ENCODE measurements at regions not wholly inside any gene's neighbourhood (a gene's known extent, or its start where the extent isn't known, plus 50 kb on each side); places are given as distances from the start of the nearest gene placed in this dataset.

DNA sequence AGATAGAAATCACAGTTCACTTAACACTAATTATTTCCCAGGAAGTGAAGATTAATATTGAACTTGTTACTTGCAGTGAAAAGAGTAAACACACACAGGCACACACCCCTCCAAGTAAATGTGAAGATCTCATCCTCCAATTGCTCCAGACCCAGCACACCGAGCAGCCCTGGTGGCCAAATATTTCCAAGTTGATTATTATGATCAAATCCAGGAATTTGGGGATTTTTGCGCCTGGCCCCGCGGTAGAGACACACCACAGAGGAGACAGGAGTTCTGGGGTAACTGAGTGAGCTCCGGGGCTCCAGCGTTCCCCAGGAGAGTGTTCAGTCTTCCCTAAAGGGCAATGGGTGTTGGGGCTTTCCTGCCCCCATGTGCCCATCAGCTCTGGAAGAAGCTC, 431.5 kb downstream of the BCL11B start:
- TF ChIP-seq POLR2AphosphoS5 (IDR thresholded peaks at IDR 0.05) (no peak), POLR2A (IDR thresholded peaks at IDR 0.05) (no peak)
- TF ChIP-seq, protein P1, sequence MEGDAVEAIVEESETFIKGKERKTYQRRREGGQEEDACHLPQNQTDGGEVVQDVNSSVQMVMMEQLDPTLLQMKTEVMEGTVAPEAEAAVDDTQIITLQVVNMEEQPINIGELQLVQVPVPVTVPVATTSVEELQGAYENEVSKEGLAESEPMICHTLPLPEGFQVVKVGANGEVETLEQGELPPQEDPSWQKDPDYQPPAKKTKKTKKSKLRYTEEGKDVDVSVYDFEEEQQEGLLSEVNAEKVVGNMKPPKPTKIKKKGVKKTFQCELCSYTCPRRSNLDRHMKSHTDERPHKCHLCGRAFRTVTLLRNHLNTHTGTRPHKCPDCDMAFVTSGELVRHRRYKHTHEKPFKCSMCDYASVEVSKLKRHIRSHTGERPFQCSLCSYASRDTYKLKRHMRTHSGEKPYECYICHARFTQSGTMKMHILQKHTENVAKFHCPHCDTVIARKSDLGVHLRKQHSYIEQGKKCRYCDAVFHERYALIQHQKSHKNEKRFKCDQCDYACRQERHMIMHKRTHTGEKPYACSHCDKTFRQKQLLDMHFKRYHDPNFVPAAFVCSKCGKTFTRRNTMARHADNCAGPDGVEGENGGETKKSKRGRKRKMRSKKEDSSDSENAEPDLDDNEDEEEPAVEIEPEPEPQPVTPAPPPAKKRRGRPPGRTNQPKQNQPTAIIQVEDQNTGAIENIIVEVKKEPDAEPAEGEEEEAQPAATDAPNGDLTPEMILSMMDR (IDR thresholded peaks at IDR 0.05): no peak

Data from prostate gland (tissue), 2 donors.